ENCODE measurements at regions not wholly inside any gene's neighbourhood (a gene's known extent, or its start where the extent isn't known, plus 50 kb on each side); places are given as distances from the start of the nearest gene placed in this dataset.

- no peak overlapping the region for H3K4me3 ChIP-seq
- H3K4me1 ChIP-seq (ENCODE audit: control insufficient read depth in 1 of 2, low read depth in 2 of 2): no peaks in the 10 kb centered on the region
- ATAC-seq (ENCODE audit: insufficient number of reproducible peaks, low FRiP score, low read depth): no peak
- no peaks in the 10 kb centered on the region for H3K27me3 ChIP-seq (replicated peaks; ENCODE audit: insufficient read depth)
- TF ChIP-seq, protein P1, sequence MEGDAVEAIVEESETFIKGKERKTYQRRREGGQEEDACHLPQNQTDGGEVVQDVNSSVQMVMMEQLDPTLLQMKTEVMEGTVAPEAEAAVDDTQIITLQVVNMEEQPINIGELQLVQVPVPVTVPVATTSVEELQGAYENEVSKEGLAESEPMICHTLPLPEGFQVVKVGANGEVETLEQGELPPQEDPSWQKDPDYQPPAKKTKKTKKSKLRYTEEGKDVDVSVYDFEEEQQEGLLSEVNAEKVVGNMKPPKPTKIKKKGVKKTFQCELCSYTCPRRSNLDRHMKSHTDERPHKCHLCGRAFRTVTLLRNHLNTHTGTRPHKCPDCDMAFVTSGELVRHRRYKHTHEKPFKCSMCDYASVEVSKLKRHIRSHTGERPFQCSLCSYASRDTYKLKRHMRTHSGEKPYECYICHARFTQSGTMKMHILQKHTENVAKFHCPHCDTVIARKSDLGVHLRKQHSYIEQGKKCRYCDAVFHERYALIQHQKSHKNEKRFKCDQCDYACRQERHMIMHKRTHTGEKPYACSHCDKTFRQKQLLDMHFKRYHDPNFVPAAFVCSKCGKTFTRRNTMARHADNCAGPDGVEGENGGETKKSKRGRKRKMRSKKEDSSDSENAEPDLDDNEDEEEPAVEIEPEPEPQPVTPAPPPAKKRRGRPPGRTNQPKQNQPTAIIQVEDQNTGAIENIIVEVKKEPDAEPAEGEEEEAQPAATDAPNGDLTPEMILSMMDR (IDR thresholded peaks at IDR 0.05): no peak
- H3K27ac ChIP-seq: no peak overlapping the region
- DNase-seq (ENCODE audit: low spot score): no peak
- no peaks in the 10 kb centered on the region for H3K9me3 ChIP-seq
- H3K36me3 ChIP-seq: no peaks in the 10 kb centered on the region
These were observed 75.7 kb downstream of the TTLL2 start for GRCh38 chr6:167400482-167401138.

DNA sequence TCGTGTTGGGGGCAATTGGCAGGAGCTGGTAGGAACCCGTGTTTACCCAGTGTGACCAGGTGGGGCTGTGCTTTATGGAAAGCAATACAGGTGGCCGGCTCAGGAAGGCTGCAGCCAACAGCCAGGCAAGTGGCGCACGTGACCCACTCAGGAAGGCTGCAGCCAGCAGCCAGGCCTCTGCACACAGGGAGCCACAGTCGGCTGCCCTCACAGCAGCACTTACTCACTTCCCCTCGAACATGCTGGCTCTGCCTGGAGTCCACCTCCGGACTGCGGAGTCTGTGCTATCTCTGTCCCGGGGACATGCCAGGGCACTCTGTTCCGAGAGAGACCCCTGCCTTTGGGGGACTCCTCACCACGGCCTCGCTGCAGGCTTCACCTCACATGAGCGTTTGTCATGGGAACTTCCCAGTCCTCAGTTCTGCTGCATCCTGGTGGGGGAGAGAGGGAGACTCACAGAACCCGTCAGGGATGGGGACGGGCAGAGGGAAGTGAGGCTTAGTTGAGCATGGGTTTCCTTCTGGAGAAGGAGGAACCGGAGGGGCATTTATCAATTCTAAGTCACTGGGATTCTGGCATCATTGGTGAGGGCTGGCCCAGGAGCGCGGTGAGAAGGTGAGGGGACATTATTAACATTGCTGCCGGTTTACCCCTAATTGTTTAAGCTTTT, 76.8 kb downstream of the TTLL2 start:
- TF ChIP-seq, protein P1 (IDR thresholded peaks at IDR 0.05): no peak
- Histone ChIP-seq H3K9me3 (no peaks in the 10 kb centered on the region), H3K27me3 (replicated peaks; ENCODE audit: insufficient read depth) (no peaks in the 10 kb centered on the region), H3K27ac (no peak overlapping the region), H3K4me1 (ENCODE audit: control insufficient read depth in 1 of 2, low read depth in 2 of 2) (no peaks in the 10 kb centered on the region), H3K4me3 (no peak overlapping the region), H3K36me3 (no peaks in the 10 kb centered on the region)
- DNase-seq (ENCODE audit: low spot score) (no peak), ATAC-seq (ENCODE audit: insufficient number of reproducible peaks, low FRiP score, low read depth) (no peak)

DNA sequence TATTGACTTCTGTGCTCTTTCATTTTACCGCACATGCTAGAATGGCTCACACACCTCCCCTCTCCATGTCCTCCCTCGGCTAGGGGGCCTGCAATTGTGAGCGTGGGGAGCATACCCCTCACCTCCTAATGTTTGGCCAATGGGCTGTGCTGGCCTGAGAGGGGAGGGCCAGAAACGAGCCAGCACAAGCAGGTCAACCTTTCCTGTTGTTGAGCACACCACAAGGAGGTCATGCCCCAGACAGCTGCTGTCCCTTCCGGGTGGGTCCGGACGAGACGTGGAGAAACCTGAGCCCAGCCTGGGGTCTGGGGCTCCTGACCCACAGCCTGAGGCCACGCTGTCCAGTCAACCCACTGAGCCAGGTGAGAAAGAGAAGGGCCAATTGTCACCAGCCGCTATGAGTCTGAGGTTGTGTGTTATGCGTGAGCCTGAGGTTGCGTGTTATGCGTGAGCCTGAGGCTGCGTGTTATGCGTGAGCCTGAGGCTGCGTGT, 77.4 kb downstream of the TTLL2 start:
- TF ChIP-seq, protein P1 (IDR thresholded peaks at IDR 0.05): no peak
- Histone ChIP-seq H3K4me1 (ENCODE audit: control insufficient read depth in 1 of 2, low read depth in 2 of 2) (no peaks in the 10 kb centered on the region), H3K9me3 (no peaks in the 10 kb centered on the region), H3K4me3 (no peak overlapping the region), H3K36me3 (no peaks in the 10 kb centered on the region), H3K27me3 (replicated peaks; ENCODE audit: insufficient read depth) (no peaks in the 10 kb centered on the region), H3K27ac (no peak overlapping the region)
- ATAC-seq (ENCODE audit: insufficient number of reproducible peaks, low FRiP score, low read depth) (no peak), DNase-seq (ENCODE audit: low spot score) (no peak)

DNA sequence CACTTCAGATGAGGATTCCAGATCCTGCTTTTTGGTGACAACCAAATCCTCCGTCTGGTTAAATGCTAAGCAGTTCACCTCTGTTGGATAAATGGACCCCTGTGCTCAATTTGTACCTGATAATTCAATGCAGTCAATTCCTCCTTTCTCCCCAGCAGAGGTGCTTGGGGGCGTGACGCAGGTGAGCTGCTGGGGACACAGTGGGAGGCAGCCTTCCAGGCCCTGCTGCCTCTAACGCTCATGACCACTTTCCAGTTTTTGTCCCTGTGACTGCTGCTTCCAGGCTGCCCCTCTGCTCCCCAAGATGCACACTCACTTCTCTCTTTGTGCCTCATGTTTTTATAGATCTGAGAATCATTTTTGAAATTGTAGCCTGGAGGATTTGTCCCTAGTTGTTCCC, 78.5 kb downstream of the TTLL2 start:
- no peaks in the 10 kb centered on the region for H3K4me1 ChIP-seq (ENCODE audit: control insufficient read depth in 1 of 2, low read depth in 2 of 2)
- ATAC-seq (ENCODE audit: insufficient number of reproducible peaks, low FRiP score, low read depth): no peak
- H3K27ac ChIP-seq: no peak overlapping the region
- no peaks in the 10 kb centered on the region for H3K36me3 ChIP-seq
- no peak overlapping the region for H3K4me3 ChIP-seq
- H3K27me3 ChIP-seq (replicated peaks; ENCODE audit: insufficient read depth): no peaks in the 10 kb centered on the region
- no peak for DNase-seq (ENCODE audit: low spot score)
- TF ChIP-seq, protein P1 (IDR thresholded peaks at IDR 0.05): no peak
- no peaks in the 10 kb centered on the region for H3K9me3 ChIP-seq

GRCh38 chr6:167404385-167405049, 79.6 kb downstream of the TTLL2 start:
- Histone ChIP-seq H3K27me3 (replicated peaks; ENCODE audit: insufficient read depth) (no peaks in the 10 kb centered on the region), H3K4me3 (no peak overlapping the region), H3K27ac (no peak overlapping the region), H3K9me3 (no peaks in the 10 kb centered on the region), H3K36me3 (no peaks in the 10 kb centered on the region), H3K4me1 (ENCODE audit: control insufficient read depth in 1 of 2, low read depth in 2 of 2) (no peaks in the 10 kb centered on the region)
- TF ChIP-seq, protein P1 (IDR thresholded peaks at IDR 0.05): no peak
- ATAC-seq (ENCODE audit: insufficient number of reproducible peaks, low FRiP score, low read depth) (no peak), DNase-seq (ENCODE audit: low spot score) (no peak)
